OCI-LY1 (cell line): ENCODE measurements at regions not wholly inside any gene's neighbourhood (a gene's known extent, or its start where the extent isn't known, plus 50 kb on each side); places are given as distances from the start of the nearest gene placed in this dataset.

Source experiments
- CTCF ChIP-seq: fragments of 200-600 bp; sonication (generic), shearing (Covaris generic); IDR thresholded peaks from 2 replicates; pipeline ENCODE4 v1.5.1; 2017; ENCODE audit warnings: mild to moderate bottlenecking, antibody characterized with exemption, low read length, moderate library complexity, mixed read lengths
- EZH2 ChIP-seq: fragments of 200-600 bp; sonication (generic), shearing (Covaris generic); IDR thresholded peaks from 2 replicates; pipeline ENCODE4 v1.8.0; 2017; ENCODE audit warnings: borderline replicate concordance, mixed run types, mild to moderate bottlenecking, antibody characterized with exemption, low read length, moderate library complexity, mixed read lengths

GRCh38 chr15:59873644-59874272 is 130.4 kb upstream of the FOXB1 start:
- TF ChIP-seq CTCF: no peak
- no peak for TF ChIP-seq EZH2
